ENCODE measurements at regions not wholly inside any gene's neighbourhood (a gene's known extent, or its start where the extent isn't known, plus 50 kb on each side); places are given as distances from the start of the nearest gene placed in this dataset.

- TF ChIP-seq CTCF (IDR thresholded peaks at IDR 0.05): no peak
- TF ChIP-seq EP300 (IDR thresholded peaks at IDR 0.05): no peak
These were observed 1458.9 kb upstream of the FLRT2 start for GRCh38 chr14:84071061-84071460.

All from ovary (tissue), 3 donors.